HepG2 (cell line): ENCODE measurements at regions not wholly inside any gene's neighbourhood (a gene's known extent, or its start where the extent isn't known, plus 50 kb on each side); places are given as distances from the start of the nearest gene placed in this dataset.

Experiments
- ATF1 ChIP-seq: IDR thresholded peaks from 2 replicates; pipeline ENCODE4 v1.6.1; 2016; ENCODE audit warnings: mild to moderate bottlenecking, control low read depth
- KLF11 ChIP-seq: IDR thresholded peaks from 2 replicates; pipeline ENCODE4 v1.6.1; 2016; ENCODE audit warnings: missing compliant biosample characterization
- POLR2A ChIP-seq, 2 experiments: IDR thresholded peaks; 2 replicates each; pipeline ENCODE4 v1.6.1; 2011; ENCODE audit warnings: low read depth in 2 of 2, low read length in 2 of 2, mild to moderate bottlenecking in 1 of 2, moderate library complexity in 1 of 2; ENCODE audit not compliant: insufficient read depth in 1 of 2
- RAD21 ChIP-seq: fragments of 450-650 bp; formaldehyde crosslinking; IDR thresholded peaks from 2 replicates; pipeline ENCODE4 v1.5.0; 2020; ENCODE audit warnings: mild to moderate bottlenecking
- SMAD9 ChIP-seq: sonication (generic); formaldehyde crosslinking; IDR thresholded peaks from 2 replicates; pipeline ENCODE4 v1.5.1; 2020; ENCODE audit warnings: mild to moderate bottlenecking, missing genetic modification reagents
- SOX6 ChIP-seq, 2 experiments: fragments of 450-650 bp in 1 of 2; sonication (generic) in 1 of 2; formaldehyde crosslinking in 1 of 2; IDR thresholded peaks; 2 replicates each; pipeline versions ENCODE4 v1.4.0 to v1.6.1; 2017 to 2020; ENCODE audit warnings: antibody characterized with exemption in 1 of 2, mild to moderate bottlenecking in 1 of 2, missing genetic modification reagents in 1 of 2
- TCF12 ChIP-seq, 2 experiments: fragments of 450-650 bp in 1 of 2; sonication (generic) in 1 of 2; formaldehyde crosslinking in 1 of 2; IDR thresholded peaks; 2 replicates each; pipeline versions ENCODE4 v1.6.1 to v1.8.0; 2017 to 2022; ENCODE audit warnings: antibody characterized with exemption in 1 of 2, mild to moderate bottlenecking in 1 of 2, missing genetic modification reagents in 1 of 2, moderate library complexity in 1 of 2
- TF ChIP-seq, protein P1 (sequence below): conservative IDR thresholded peaks from 2 replicates; pipeline ENCODE4 v1.6.1; 2018; ENCODE audit warnings: missing genetic modification reagents

- TF ChIP-seq KLF11 (CRISPR knock-in tag) (no peak), SOX6 (IDR thresholded peaks at IDR 0.05) (no peak), SOX6 (CRISPR knock-in tag; IDR thresholded peaks at IDR 0.05) (no peak), POLR2A (IDR thresholded peaks at IDR 0.05; ENCODE audit: insufficient read depth in 1 of 2, low read depth in 2 of 2, low read length in 2 of 2) (no peak), SMAD9 (no peak), TCF12 (IDR thresholded peaks at IDR 0.05) (no peak), TCF12 (CRISPR knock-in tag; IDR thresholded peaks at IDR 0.05) (no peak), ATF1 (CRISPR knock-in tag) (no peak), RAD21 (CRISPR knock-in tag) (no peak)
- TF ChIP-seq, protein P1, sequence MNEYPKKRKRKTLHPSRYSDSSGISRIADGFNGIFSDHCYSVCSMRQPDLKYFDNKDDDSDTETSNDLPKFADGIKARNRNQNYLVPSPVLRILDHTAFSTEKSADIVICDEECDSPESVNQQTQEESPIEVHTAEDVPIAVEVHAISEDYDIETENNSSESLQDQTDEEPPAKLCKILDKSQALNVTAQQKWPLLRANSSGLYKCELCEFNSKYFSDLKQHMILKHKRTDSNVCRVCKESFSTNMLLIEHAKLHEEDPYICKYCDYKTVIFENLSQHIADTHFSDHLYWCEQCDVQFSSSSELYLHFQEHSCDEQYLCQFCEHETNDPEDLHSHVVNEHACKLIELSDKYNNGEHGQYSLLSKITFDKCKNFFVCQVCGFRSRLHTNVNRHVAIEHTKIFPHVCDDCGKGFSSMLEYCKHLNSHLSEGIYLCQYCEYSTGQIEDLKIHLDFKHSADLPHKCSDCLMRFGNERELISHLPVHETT (CRISPR knock-in tag): no peak
Measured at GRCh38 chrX:116246261-116246660, 75.7 kb downstream of the AGTR2 start.
